GM10248 (cell line): ENCODE measurements at regions not wholly inside any gene's neighbourhood (a gene's known extent, or its start where the extent isn't known, plus 50 kb on each side); places are given as distances from the start of the nearest gene placed in this dataset.

Experiments used
- CTCF ChIA-PET: fragments of 300-600 bp; sonication (Branson Sonifier 250); formaldehyde crosslinking; extraction: SDS; loops from one replicate; lab custom pipeline; 2021; ENCODE audit warnings: antibody characterized with exemption; lab: Yijun Ruan, JAX
- POLR2A ChIA-PET: fragments of 350-650 bp; sonication (Branson Sonifier 250); formaldehyde crosslinking; extraction: SDS; loops from one replicate; lab custom pipeline; 2020; ENCODE audit warnings: antibody characterized with exemption; lab: Yijun Ruan, JAX
- DNase-seq: peaks from one replicate; pipeline ENCODE4 v3.0.0; 2012; ENCODE audit errors: extremely low spot score
- TF ChIP-seq, protein P1 (sequence below): IDR thresholded peaks from 2 replicates; pipeline ENCODE4 v1.5.1; 2012; ENCODE audit warnings: mild to moderate bottlenecking, low read depth; ENCODE audit errors: extremely low read depth, missing control alignments, control extremely low read depth

DNA sequence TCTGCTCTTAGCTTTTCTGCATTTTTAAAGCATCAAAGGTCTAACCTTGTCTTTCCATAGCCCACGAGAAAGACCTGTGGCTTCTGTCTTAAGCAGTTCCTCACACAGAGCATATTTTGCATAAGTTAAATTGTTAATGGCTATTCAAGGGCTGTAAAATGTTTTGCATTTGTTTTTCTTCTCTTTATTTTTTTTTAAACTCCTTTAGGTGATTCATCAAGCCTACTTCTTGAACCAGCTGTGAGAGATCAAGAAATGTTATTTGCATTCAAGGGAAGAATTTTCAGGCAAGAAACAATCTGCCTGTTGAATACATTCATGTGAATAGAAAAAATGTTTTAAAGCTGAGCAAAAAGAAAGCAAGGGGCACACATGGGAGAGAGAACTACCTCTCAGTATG, 423.8 kb upstream of the FRG1 start:
- DNase-seq = no peak
- ChIA-PET POLR2A (no interaction called here), CTCF (interaction anchor here (1.1 kb wide), 1 partner anchor 11 kb away, joined by 3 read pairs; no protein-coding TSS in a partner anchor)
- TF ChIP-seq, protein P1, sequence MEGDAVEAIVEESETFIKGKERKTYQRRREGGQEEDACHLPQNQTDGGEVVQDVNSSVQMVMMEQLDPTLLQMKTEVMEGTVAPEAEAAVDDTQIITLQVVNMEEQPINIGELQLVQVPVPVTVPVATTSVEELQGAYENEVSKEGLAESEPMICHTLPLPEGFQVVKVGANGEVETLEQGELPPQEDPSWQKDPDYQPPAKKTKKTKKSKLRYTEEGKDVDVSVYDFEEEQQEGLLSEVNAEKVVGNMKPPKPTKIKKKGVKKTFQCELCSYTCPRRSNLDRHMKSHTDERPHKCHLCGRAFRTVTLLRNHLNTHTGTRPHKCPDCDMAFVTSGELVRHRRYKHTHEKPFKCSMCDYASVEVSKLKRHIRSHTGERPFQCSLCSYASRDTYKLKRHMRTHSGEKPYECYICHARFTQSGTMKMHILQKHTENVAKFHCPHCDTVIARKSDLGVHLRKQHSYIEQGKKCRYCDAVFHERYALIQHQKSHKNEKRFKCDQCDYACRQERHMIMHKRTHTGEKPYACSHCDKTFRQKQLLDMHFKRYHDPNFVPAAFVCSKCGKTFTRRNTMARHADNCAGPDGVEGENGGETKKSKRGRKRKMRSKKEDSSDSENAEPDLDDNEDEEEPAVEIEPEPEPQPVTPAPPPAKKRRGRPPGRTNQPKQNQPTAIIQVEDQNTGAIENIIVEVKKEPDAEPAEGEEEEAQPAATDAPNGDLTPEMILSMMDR = no peak

DNA sequence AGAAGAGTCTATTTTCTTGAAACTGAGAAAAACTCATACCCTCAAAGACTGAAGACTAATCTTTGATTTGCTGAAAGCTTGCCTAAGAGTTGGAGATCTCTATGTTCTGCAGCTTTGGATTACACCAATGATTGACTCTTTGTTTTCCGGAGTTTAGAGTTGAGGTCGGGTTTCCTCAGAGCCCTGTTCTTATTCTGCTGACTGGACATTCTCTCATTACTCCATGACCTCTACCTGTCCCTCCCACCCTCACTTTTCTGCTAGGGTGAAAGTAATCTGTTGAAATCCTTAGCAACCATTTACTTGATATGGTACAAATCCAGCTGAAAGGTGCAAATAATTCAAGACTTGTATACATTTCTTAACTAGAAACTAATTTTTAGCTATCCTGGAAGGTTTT, 421.5 kb upstream of the FRG1 start:
- POLR2A ChIA-PET = no interaction called here
- CTCF ChIA-PET = no interaction called here

DNA sequence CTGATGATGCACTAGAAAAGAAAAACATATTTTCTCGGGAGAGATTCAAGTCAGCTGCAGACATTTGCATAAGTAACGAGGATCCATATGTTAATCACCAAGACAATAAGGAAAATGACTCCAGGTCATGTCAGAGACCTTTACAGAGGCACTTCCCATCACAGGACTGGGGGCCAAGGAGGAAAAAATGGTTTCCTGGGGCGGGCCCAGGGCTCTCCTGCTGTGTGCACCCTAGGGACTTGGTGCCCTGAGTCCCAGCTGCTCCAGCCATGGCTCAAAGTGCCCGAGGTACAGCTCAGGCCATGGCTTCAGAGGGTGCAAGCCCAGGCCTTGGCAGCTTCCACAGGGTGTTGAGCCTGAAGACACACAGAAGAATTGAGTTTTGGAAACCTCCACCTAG, 415.4 kb upstream of the FRG1 start:
- no peak for DNase-seq
- CTCF ChIA-PET = no interaction called here
- POLR2A ChIA-PET = no interaction called here
- TF ChIP-seq, protein P1 = no peak

More for the DNA sequence above, 421.5 kb upstream of the FRG1 start:
- TF ChIP-seq, protein P1 = no peak
- DNase-seq = no peak

DNA sequence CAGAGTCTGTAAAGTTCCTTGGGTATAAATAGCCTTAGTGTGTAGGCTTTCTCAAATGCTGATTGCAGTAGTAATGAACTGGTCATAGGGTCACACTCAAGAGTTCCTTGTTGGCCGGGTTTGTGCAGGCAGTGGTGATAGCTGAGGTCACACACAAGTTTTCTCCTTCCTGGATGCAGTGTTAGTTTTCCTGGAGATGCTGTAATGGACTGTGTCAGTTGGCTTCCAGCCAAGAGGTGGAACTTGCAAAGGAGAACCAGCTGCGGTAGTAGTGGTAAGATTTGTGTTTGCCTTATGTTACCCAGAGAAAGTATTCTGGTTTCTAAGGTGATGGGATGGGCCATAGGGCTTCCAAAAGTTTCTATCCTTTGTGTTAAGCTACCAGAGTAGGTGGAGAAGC, 409.8 kb upstream of the FRG1 start:
- ChIA-PET POLR2A (no interaction called here), CTCF (interaction anchor here (1.2 kb wide), 1 partner anchor 17 kb away, joined by 3 read pairs; no protein-coding TSS in a partner anchor)
- DNase-seq = no peak
- TF ChIP-seq, protein P1 = no peak

DNA sequence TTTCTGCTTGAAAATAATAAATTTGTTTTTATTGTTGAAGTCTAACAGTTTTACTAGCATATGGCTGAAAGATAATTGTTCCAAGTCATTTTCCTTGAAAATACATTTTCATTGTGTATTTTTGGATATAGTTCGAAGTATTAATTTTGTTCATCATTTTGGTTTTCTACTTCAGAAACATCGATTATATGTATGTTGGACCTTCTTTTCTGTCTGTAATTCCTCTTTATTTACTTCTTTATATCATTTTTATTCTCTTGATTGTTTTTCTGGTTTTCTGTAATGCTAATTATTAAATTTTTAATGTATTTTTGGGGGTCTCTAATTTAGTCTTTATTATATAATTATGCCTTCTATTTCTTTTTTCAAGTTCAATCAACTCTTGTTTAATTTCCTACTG, 407.1 kb upstream of the FRG1 start:
- TF ChIP-seq, protein P1 = no peak
- CTCF ChIA-PET = no interaction called here
- POLR2A ChIA-PET = no interaction called here
- no peak for DNase-seq

DNA sequence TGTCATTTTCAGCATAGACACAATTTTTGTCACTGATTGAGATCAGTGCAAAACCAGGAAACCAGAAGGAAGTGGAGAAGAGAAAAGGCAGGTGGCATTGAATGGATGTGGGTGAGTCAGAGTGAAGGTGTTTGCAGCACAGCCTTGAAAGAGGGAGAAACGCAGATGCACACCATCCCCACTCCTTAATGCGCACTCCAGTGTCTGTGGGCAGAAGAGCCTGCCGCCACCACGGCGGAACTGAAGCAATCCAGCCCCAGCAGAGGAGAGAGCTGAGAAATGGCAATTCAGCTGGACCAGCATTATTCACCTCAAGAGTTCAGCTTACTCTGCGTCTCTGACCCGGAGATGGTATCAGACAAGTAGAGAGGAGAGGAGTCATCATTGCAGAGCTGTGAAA, 393.1 kb upstream of the FRG1 start:
- CTCF ChIA-PET = interaction anchor here (0.7 kb wide), 1 partner anchor 17 kb away, joined by 3 read pairs; no protein-coding TSS in a partner anchor
- TF ChIP-seq, protein P1 = no peak
- POLR2A ChIA-PET = no interaction called here
- DNase-seq = no peak
